KMS-11 (cell line): ENCODE measurements at regions not wholly inside any gene's neighbourhood (a gene's known extent, or its start where the extent isn't known, plus 50 kb on each side); places are given as distances from the start of the nearest gene placed in this dataset.

Experiments
- H2AFZ ChIP-seq: fragments of 200-600 bp; sonication (generic); 2 replicates; pipeline ENCODE4 v1.6.1; 2016; ENCODE audit warnings: antibody characterized with exemption, mixed run types, low read depth
- H3K27ac ChIP-seq: fragments of 200-600 bp; sonication (generic); 2 replicates; pipeline ENCODE4 v1.6.1; 2016; ENCODE audit warnings: mild to moderate bottlenecking, mixed run types
- H3K27me3 ChIP-seq: fragments of 200-600 bp; sonication (generic); 2 replicates; pipeline ENCODE4 v1.6.1; 2017; ENCODE audit warnings: mild to moderate bottlenecking, low read depth, mixed run types, moderate library complexity; ENCODE audit not compliant: insufficient read depth
- H3K36me3 ChIP-seq: fragments of 200-600 bp; sonication (generic); 2 replicates; pipeline ENCODE4 v1.6.1; 2017; ENCODE audit warnings: mild to moderate bottlenecking, mixed run types; ENCODE audit not compliant: insufficient read depth
- H3K4me1 ChIP-seq: fragments of 200-600 bp; sonication (generic); 2 replicates; pipeline ENCODE4 v1.6.1; 2016; ENCODE audit warnings: mild to moderate bottlenecking, low read depth, mixed run types; ENCODE audit not compliant: poor library complexity, severe bottlenecking
- H3K4me2 ChIP-seq: fragments of 200-600 bp; sonication (generic); 2 replicates; pipeline ENCODE4 v1.7.0; 2016; ENCODE audit warnings: mild to moderate bottlenecking, mixed run types
- H3K4me3 ChIP-seq: fragments of 200-600 bp; sonication (generic); IDR thresholded peaks from 2 replicates; pipeline ENCODE4 v1.6.1; 2017; ENCODE audit warnings: low read depth, low read length, mixed read lengths; ENCODE audit not compliant: insufficient read depth
- H3K79me2 ChIP-seq: fragments of 200-600 bp; sonication (generic); 2 replicates; pipeline ENCODE4 v1.6.1; 2016; ENCODE audit warnings: low read depth, mixed run types; ENCODE audit not compliant: insufficient read depth
- H3K9ac ChIP-seq: fragments of 200-600 bp; sonication (generic); 2 replicates; pipeline ENCODE4 v1.6.1; 2016; ENCODE audit warnings: mild to moderate bottlenecking, mixed run types
- H4K20me1 ChIP-seq: fragments of 200-600 bp; sonication (generic); 2 replicates; pipeline ENCODE4 v1.6.1; 2016; ENCODE audit warnings: mild to moderate bottlenecking, mixed run types; ENCODE audit not compliant: insufficient read depth
- TF ChIP-seq, protein P1 (sequence below): fragments of 200-600 bp; sonication (generic); conservative IDR thresholded peaks from 2 replicates; pipeline ENCODE4 v1.6.1; 2017; ENCODE audit warnings: low read depth, mild to moderate bottlenecking, antibody characterized with exemption, low read length, moderate library complexity, mixed read lengths

DNA sequence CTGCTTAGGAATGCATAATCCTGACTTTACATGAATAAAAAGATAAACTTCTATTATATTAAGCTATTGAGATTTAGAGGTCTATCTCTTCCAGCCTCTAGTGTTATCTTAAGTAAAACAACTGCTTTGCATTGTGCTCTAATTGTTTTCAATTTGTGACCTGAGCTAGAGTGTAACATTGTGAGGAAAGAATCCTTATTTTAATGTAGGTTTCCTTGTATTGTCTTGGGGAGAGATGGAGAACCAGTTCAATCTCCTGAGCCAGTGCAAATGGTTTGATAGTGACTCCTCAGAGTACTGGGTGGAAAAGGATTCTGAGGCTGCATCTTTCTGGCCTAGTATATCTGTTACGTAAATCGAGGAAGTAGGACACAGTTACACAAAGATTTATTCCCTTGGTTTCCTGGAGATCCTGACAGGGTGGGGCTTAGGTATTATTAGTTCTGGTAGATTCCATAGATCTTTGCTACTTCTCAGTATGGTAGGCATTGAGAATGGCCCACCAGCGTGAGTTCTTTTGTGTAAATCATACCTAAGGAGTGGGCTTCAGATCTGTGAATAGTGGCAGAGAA, 683.5 kb upstream of the CCDC179 start:
- Histone ChIP-seq H3K27ac (no peak overlapping the region), H2AFZ (no peak overlapping the region), H4K20me1 (no peaks in the 10 kb centered on the region), H3K9ac (no peak overlapping the region), H3K27me3 (no peaks in the 10 kb centered on the region), H3K4me2 (no peak overlapping the region), H3K36me3 (no peaks in the 10 kb centered on the region), H3K4me1 (peaks cover 6% of the 10 kb centered on the region), H3K79me2 (no peaks in the 10 kb centered on the region), H3K4me3 (no peak overlapping the region)
- TF ChIP-seq, protein P1, sequence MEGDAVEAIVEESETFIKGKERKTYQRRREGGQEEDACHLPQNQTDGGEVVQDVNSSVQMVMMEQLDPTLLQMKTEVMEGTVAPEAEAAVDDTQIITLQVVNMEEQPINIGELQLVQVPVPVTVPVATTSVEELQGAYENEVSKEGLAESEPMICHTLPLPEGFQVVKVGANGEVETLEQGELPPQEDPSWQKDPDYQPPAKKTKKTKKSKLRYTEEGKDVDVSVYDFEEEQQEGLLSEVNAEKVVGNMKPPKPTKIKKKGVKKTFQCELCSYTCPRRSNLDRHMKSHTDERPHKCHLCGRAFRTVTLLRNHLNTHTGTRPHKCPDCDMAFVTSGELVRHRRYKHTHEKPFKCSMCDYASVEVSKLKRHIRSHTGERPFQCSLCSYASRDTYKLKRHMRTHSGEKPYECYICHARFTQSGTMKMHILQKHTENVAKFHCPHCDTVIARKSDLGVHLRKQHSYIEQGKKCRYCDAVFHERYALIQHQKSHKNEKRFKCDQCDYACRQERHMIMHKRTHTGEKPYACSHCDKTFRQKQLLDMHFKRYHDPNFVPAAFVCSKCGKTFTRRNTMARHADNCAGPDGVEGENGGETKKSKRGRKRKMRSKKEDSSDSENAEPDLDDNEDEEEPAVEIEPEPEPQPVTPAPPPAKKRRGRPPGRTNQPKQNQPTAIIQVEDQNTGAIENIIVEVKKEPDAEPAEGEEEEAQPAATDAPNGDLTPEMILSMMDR: no peak

- H3K4me2 ChIP-seq: no peak overlapping the region
- TF ChIP-seq, protein P1: no peak
- H3K4me1 ChIP-seq: peaks cover 17% of the 10 kb centered on the region
- H3K27ac ChIP-seq: no peak overlapping the region
- H3K4me3 ChIP-seq: no peak overlapping the region
- no peak overlapping the region for H2AFZ ChIP-seq
- no peaks in the 10 kb centered on the region for H3K27me3 ChIP-seq
- no peak overlapping the region for H3K9ac ChIP-seq
- no peaks in the 10 kb centered on the region for H3K79me2 ChIP-seq
- no peaks in the 10 kb centered on the region for H4K20me1 ChIP-seq
- no peaks in the 10 kb centered on the region for H3K36me3 ChIP-seq
Measured at GRCh38 chr11:23551706-23552105, 691.4 kb upstream of the CCDC179 start.

DNA sequence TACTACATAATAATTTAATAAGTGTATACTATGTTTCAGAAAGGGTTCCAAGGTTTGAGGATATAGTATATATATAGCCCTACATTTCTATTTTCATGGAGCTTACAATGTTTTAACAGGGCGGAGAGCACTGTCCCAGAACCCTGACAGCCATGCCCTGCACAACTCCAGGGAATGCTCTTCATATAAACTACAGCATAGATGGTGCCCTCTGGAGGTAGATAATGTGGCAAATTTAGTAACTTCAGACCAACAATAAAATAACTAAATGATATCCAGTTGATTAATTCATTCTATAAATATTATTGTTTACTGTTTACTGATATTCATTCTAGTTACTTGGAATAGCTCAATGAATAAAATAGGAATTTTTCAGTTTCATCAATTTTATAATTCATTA, 693.7 kb upstream of the CCDC179 start:
- Histone ChIP-seq H2AFZ (no peak overlapping the region), H3K4me1 (peaks cover 17% of the 10 kb centered on the region), H3K36me3 (no peaks in the 10 kb centered on the region), H3K4me3 (no peak overlapping the region), H4K20me1 (no peaks in the 10 kb centered on the region), H3K27ac (no peak overlapping the region), H3K9ac (no peak overlapping the region), H3K4me2 (no peak overlapping the region), H3K79me2 (no peaks in the 10 kb centered on the region), H3K27me3 (no peaks in the 10 kb centered on the region)
- TF ChIP-seq, protein P1: no peak; the same call in 1 of the 2 replicates

GRCh38 chr11:23555085-23555484, 694.8 kb upstream of the CCDC179 start:
- no peak overlapping the region for H2AFZ ChIP-seq
- H3K9ac ChIP-seq: no peak overlapping the region
- TF ChIP-seq, protein P1: no peak
- H3K36me3 ChIP-seq: no peaks in the 10 kb centered on the region
- peaks cover 6% of the 10 kb centered on the region for H3K4me1 ChIP-seq
- H3K27ac ChIP-seq: no peak overlapping the region
- H3K79me2 ChIP-seq: no peaks in the 10 kb centered on the region
- no peak overlapping the region for H3K4me2 ChIP-seq
- no peaks in the 10 kb centered on the region for H3K27me3 ChIP-seq
- no peaks in the 10 kb centered on the region for H4K20me1 ChIP-seq
- no peak overlapping the region for H3K4me3 ChIP-seq
